Epithelial cell of proximal tubule (primary cell): ENCODE measurements at regions not wholly inside any gene's neighbourhood (a gene's known extent, or its start where the extent isn't known, plus 50 kb on each side); places are given as distances from the start of the nearest gene placed in this dataset.
"Not testable (repeated sequence)": the region's sequence is repeated elsewhere in the genome, so short reads cannot be mapped to it uniquely, and the experiment has no call there.

Experiments
- DNase-seq: peaks from one replicate; pipeline ENCODE4 v3.0.0-alpha.2; 2011; ENCODE audit warnings: low read depth
- H3K4me3 ChIP-seq: 2 replicates; pipeline ENCODE4 v1.5.1; 2011; ENCODE audit warnings: low read depth, mild to moderate bottlenecking, low read length
- TF ChIP-seq, protein P1 (sequence below): conservative IDR thresholded peaks from 2 replicates; pipeline ENCODE4 v1.5.1; 2012; ENCODE audit warnings: low read depth, mild to moderate bottlenecking, low read length

DNA sequence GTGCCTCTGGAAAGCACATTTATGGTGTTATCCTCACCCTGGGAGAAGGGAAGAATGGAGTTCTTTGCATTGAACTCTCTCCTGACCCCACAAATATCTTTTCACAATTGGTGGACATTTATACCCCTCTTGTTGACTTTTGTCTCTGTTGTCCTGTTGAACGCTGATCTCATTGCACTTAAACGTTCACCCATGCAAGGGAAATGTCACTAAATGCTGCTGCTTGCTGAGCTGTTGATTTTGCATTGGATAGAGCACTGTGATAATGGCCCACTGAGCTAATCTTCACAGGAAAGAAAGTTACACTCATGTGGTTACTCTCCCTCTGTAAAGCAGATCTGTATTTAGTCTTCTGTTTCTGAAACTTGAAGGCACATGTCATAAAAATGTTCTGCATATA lies 133.4 kb downstream of the FZD1 start:
- no peak for DNase-seq
- TF ChIP-seq, protein P1, sequence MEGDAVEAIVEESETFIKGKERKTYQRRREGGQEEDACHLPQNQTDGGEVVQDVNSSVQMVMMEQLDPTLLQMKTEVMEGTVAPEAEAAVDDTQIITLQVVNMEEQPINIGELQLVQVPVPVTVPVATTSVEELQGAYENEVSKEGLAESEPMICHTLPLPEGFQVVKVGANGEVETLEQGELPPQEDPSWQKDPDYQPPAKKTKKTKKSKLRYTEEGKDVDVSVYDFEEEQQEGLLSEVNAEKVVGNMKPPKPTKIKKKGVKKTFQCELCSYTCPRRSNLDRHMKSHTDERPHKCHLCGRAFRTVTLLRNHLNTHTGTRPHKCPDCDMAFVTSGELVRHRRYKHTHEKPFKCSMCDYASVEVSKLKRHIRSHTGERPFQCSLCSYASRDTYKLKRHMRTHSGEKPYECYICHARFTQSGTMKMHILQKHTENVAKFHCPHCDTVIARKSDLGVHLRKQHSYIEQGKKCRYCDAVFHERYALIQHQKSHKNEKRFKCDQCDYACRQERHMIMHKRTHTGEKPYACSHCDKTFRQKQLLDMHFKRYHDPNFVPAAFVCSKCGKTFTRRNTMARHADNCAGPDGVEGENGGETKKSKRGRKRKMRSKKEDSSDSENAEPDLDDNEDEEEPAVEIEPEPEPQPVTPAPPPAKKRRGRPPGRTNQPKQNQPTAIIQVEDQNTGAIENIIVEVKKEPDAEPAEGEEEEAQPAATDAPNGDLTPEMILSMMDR = no peak
- no peak overlapping the region for H3K4me3 ChIP-seq

DNA sequence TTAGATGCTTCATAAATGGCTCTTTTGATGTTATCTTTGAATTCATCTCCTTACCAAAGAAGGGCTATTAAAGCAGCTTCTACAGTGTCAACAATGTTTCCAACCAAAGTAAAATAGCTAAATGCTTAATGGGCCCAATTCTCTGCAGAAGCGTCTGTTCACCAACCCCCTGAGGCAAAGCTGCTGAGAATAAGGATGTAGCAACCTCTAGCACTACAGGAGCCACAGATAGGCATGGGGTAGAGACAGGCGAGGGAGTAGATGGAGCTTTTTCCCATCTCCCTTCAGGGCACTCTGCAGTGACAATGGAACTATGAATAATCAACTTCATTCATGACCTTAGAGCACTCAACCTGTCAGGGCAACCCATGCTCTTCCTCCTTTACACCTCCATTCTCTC lies 134.1 kb downstream of the FZD1 start:
- no peak for DNase-seq
- TF ChIP-seq, protein P1 = no peak
- H3K4me3 ChIP-seq = no peak overlapping the region

DNA sequence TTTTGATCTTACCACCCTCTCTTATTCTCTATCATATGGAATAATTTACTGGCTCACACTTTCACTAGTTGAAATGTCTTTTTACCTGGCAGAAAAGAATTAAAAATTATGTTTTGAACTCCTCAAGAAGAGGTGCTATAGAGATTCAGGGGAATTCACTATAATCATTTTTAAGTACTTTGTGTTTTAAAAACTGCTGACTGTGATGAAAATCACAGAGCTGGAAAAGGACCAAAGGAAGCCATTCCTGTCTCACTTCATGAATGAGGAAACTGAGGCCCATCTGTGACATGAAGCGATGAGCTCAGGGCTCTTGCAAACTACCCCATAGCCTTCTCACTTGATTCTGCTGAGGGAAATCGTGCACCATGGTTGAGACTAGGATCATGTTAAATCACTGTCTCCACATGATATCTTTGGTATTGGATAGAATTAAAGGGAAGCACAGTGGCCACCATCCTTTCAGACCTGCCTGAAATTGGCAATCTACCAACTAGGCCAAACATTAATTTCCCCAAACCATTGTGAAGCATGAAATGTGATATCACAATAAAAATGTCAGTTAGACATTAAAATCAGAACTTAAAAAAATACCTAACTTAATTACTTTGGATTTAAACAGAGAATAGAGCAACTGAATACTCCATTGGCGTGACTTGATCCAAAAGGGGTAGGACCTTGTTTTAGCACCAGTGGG lies 141.0 kb downstream of the FZD1 start:
- H3K4me3 ChIP-seq = no peak overlapping the region
- no peak for DNase-seq
- TF ChIP-seq, protein P1 = no peak

DNA sequence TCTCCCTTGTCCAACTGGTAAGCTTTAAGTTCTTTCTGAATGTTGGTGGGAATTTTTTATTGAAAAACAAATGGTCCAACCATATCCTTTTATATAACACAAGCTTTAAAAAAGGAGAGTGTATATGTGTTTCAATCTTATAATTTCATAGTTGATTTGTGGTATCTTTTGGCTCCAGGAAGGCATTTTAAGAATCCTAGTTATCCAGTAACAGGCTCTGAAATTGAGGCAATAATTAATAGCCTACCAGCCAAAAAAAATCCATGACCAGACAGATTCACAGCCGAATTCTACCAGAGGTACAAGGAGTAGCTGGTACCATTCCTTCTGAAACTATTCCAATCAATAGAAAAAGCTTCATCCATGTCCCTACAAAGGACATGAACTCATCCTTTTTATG lies 141.6 kb downstream of the FZD1 start:
- not testable (repeated sequence) for H3K4me3 ChIP-seq, DNase-seq

DNA sequence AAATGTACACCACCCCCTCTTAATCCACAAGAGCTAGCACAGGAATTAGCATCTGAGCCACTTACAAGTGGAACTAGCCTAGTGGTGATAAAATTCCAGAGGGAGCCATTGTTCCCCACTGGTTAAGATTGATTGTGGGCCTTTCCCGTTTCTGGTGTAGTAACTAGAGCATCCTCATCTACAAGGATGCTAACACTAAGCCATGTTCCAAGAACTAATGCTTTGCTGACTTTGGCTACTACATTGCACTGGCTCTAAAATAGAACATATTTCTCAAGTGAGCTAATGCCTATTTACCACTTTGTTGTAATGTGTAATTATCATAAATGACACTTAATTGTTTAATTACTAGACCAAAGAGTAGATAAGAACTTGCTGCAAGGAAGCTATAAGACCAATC lies 143.7 kb downstream of the FZD1 start:
- DNase-seq = no peak
- TF ChIP-seq, protein P1 = no peak
- H3K4me3 ChIP-seq = no peak overlapping the region

DNA sequence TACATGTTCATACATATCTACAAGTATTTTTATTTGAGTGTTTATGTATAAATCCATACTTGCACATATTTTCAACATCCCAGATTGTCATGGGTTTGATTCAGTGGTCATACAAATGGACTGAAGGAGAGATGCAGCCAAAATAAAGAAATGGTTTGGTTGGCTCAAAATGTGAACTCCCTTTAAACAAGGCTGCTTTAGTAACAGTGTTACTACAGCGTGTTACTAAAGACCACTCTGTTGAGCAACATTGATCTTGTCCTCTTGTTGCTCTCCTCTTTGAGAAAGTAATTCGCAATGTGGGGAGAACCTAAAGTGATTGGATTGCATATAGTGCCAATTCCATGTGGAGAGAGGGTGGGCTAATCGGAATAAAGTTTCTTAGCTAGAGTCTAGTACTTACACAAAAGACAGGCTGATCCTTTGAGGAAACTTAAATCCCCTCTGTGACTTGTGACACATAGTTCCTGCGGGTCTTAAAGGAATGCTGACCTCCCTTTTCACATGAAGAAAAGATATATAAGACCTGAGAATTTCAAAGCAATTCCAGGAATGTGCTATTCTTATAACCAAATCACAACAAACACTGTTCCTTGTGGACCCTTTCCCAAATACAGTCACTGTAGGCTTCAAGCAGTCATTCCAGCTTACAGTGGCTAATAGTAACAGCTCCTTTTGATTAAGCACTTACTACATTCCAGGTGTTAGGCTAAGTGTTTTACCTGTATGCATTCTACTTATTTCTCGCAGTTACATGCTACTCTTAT lies 144.3 kb downstream of the FZD1 start:
- TF ChIP-seq, protein P1 = no peak
- no peak overlapping the region for H3K4me3 ChIP-seq
- DNase-seq = no peak

DNA sequence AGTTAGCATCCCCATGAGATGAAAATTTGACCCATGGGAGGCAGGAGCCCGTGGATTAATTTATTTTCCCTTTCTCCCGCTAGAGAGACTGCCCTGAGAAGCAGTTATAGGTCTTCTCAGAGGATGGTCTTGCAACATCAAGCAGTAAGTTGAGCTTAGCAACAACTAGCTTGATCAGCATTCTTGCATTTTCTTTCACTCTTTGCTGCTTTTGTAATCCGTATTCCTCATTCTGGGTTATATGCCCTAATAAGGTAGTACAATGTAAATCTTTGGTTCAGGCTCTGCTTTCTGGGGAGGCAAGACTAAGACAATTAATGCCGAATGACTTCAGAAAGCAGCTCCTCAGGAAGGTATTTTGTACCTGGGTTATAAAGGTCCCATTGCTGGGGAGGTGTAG lies 146.8 kb downstream of the FZD1 start:
- no peak overlapping the region for H3K4me3 ChIP-seq
- TF ChIP-seq, protein P1 = no peak
- no peak for DNase-seq
